ENCODE measurements at regions not wholly inside any gene's neighbourhood (a gene's known extent, or its start where the extent isn't known, plus 50 kb on each side); places are given as distances from the start of the nearest gene placed in this dataset.

- Histone ChIP-seq H3K9me3 (no peaks in the 10 kb centered on the region), H3K27me3 (replicated peaks; ENCODE audit: insufficient read depth) (no peaks in the 10 kb centered on the region), H3K4me1 (ENCODE audit: control insufficient read depth in 1 of 2, low read depth in 2 of 2) (no peaks in the 10 kb centered on the region), H3K27ac (no peak overlapping the region), H3K4me3 (no peak overlapping the region), H3K36me3 (no peaks in the 10 kb centered on the region)
- DNase-seq (ENCODE audit: low spot score) (no peak), ATAC-seq (ENCODE audit: insufficient number of reproducible peaks, low FRiP score, low read depth) (no peak)
- TF ChIP-seq CTCF (IDR thresholded peaks at IDR 0.05) = no peak
These were observed 211.0 kb upstream of the ZNF536 start for GRCh38 chr19:30161021-30161655.

- no peaks in the 10 kb centered on the region for H3K27me3 ChIP-seq (replicated peaks; ENCODE audit: insufficient read depth)
- DNase-seq (ENCODE audit: low spot score) (no peak), ATAC-seq (ENCODE audit: insufficient number of reproducible peaks, low FRiP score, low read depth) (no peak)
- no peaks in the 10 kb centered on the region for H3K4me1 ChIP-seq (ENCODE audit: control insufficient read depth in 1 of 2, low read depth in 2 of 2)
- no peaks in the 10 kb centered on the region for H3K9me3 ChIP-seq
- no peak overlapping the region for H3K27ac ChIP-seq
- TF ChIP-seq CTCF (IDR thresholded peaks at IDR 0.05) = no peak
- H3K36me3 ChIP-seq = no peaks in the 10 kb centered on the region
- no peak overlapping the region for H3K4me3 ChIP-seq
These were observed 210.4 kb upstream of the ZNF536 start for GRCh38 chr19:30161770-30162169.

GRCh38 chr19:30162718-30163117 lies 209.5 kb upstream of the ZNF536 start:
- Histone ChIP-seq H3K9me3 (no peaks in the 10 kb centered on the region), H3K36me3 (no peaks in the 10 kb centered on the region), H3K27ac (no peak overlapping the region), H3K4me1 (ENCODE audit: control insufficient read depth in 1 of 2, low read depth in 2 of 2) (no peaks in the 10 kb centered on the region), H3K27me3 (replicated peaks; ENCODE audit: insufficient read depth) (no peaks in the 10 kb centered on the region), H3K4me3 (no peak overlapping the region)
- no peak for TF ChIP-seq CTCF (IDR thresholded peaks at IDR 0.05)
- ATAC-seq (ENCODE audit: insufficient number of reproducible peaks, low FRiP score, low read depth) (no peak), DNase-seq (ENCODE audit: low spot score) (no peak)

- Histone ChIP-seq H3K4me1 (ENCODE audit: control insufficient read depth in 1 of 2, low read depth in 2 of 2) (no peaks in the 10 kb centered on the region), H3K36me3 (no peaks in the 10 kb centered on the region), H3K27ac (no peak overlapping the region), H3K4me3 (no peak overlapping the region), H3K27me3 (replicated peaks; ENCODE audit: insufficient read depth) (no peaks in the 10 kb centered on the region), H3K9me3 (no peaks in the 10 kb centered on the region)
- DNase-seq (ENCODE audit: low spot score) (no peak), ATAC-seq (ENCODE audit: insufficient number of reproducible peaks, low FRiP score, low read depth) (no peak)
- TF ChIP-seq CTCF (IDR thresholded peaks at IDR 0.05) = no peak
These were observed 208.5 kb upstream of the ZNF536 start for GRCh38 chr19:30163663-30164062.

- H3K4me3 ChIP-seq = no peak overlapping the region
- DNase-seq (ENCODE audit: low spot score) (no peak), ATAC-seq (ENCODE audit: insufficient number of reproducible peaks, low FRiP score, low read depth) (no peak)
- no peaks in the 10 kb centered on the region for H3K36me3 ChIP-seq
- H3K27me3 ChIP-seq (replicated peaks; ENCODE audit: insufficient read depth) = no peaks in the 10 kb centered on the region
- no peaks in the 10 kb centered on the region for H3K9me3 ChIP-seq
- no peak for TF ChIP-seq CTCF (IDR thresholded peaks at IDR 0.05)
- H3K27ac ChIP-seq = no peak overlapping the region
- H3K4me1 ChIP-seq (ENCODE audit: control insufficient read depth in 1 of 2, low read depth in 2 of 2) = no peaks in the 10 kb centered on the region
These were observed 206.9 kb upstream of the ZNF536 start for GRCh38 chr19:30165228-30165813.

Measured in thoracic aorta (tissue), 2 donors.